OCI-LY1 (cell line): ENCODE measurements at regions not wholly inside any gene's neighbourhood (a gene's known extent, or its start where the extent isn't known, plus 50 kb on each side); places are given as distances from the start of the nearest gene placed in this dataset.

Experiments
- CTCF ChIP-seq: fragments of 200-600 bp; sonication (generic), shearing (Covaris generic); IDR thresholded peaks from 2 replicates; pipeline ENCODE4 v1.5.1; 2017; ENCODE audit warnings: mild to moderate bottlenecking, antibody characterized with exemption, low read length, moderate library complexity, mixed read lengths
- EZH2 ChIP-seq: fragments of 200-600 bp; sonication (generic), shearing (Covaris generic); IDR thresholded peaks from 2 replicates; pipeline ENCODE4 v1.8.0; 2017; ENCODE audit warnings: borderline replicate concordance, mixed run types, mild to moderate bottlenecking, antibody characterized with exemption, low read length, moderate library complexity, mixed read lengths

GRCh38 chr20:9926476-9926875 is 87.6 kb upstream of the PAK5 start:
- no peak for TF ChIP-seq CTCF
- no peak for TF ChIP-seq EZH2
